ENCODE measurements at regions not wholly inside any gene's neighbourhood (a gene's known extent, or its start where the extent isn't known, plus 50 kb on each side); places are given as distances from the start of the nearest gene placed in this dataset.

DNA sequence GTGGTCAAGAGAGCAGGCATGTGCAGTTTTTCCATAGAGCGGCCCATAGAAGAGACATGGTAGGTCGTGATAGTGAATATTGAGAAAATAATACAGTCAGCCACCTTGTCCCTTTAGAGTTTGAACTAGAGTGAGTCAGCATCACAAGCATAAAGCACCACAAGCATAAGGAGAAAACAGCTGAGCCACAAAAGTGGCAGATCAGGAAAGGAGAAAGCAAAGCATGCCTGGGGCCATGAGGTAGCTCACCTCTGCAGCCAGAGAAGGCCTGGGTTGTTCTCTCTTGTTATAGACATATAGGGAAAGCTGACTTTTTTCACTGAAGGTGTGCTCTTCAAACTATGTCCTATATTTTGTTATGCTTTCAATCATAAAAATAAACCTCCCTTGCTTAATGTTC is 879.0 kb downstream of the DSC3 start:
- Histone ChIP-seq H3K9me3 (no peaks in the 10 kb centered on the region), H3K4me1 (no peaks in the 10 kb centered on the region), H3K27ac (no peak overlapping the region), H3K4me3 (no peak overlapping the region), H3K27me3 (no peaks in the 10 kb centered on the region), H3K36me3 (no peaks in the 10 kb centered on the region)
- TF ChIP-seq, protein P1, sequence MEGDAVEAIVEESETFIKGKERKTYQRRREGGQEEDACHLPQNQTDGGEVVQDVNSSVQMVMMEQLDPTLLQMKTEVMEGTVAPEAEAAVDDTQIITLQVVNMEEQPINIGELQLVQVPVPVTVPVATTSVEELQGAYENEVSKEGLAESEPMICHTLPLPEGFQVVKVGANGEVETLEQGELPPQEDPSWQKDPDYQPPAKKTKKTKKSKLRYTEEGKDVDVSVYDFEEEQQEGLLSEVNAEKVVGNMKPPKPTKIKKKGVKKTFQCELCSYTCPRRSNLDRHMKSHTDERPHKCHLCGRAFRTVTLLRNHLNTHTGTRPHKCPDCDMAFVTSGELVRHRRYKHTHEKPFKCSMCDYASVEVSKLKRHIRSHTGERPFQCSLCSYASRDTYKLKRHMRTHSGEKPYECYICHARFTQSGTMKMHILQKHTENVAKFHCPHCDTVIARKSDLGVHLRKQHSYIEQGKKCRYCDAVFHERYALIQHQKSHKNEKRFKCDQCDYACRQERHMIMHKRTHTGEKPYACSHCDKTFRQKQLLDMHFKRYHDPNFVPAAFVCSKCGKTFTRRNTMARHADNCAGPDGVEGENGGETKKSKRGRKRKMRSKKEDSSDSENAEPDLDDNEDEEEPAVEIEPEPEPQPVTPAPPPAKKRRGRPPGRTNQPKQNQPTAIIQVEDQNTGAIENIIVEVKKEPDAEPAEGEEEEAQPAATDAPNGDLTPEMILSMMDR (IDR thresholded peaks at IDR 0.05) = no peak
- TF ChIP-seq EP300 (IDR thresholded peaks at IDR 0.05) = no peak
- TF ChIP-seq POLR2A (IDR thresholded peaks at IDR 0.05) = no peak
- no peak for TF ChIP-seq POLR2AphosphoS5 (IDR thresholded peaks at IDR 0.05)
- ATAC-seq = no peak
- 89 to 94% methylated on average over 2 of the region's 2 CpGs for WGBS, 2 donors (ENCODE audit: low coverage in 1 of 2)

DNA sequence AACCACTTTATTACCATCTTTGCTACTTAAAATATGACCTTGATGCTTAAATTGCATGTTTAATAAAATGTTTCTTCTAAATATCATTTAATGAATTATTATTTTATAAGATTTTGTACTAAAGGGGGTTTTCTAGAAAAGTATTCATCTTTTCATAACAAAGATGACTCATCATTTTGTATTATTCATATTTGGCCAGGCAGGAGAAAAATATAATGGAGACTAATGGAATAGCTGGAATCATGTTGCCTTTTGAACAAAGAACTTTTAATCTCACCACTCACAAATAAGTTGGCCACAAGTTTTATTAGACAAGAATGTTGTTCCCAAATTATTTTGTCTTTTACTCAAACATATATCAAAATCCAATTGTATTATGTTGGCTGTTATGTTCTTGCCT is 882.4 kb downstream of the DSC3 start:
- TF ChIP-seq, protein P1 (IDR thresholded peaks at IDR 0.05) = no peak
- TF ChIP-seq POLR2A (IDR thresholded peaks at IDR 0.05) (no peak), EP300 (IDR thresholded peaks at IDR 0.05) (no peak), POLR2AphosphoS5 (IDR thresholded peaks at IDR 0.05) (no peak)
- H3K27me3 ChIP-seq = no peaks in the 10 kb centered on the region

DNA sequence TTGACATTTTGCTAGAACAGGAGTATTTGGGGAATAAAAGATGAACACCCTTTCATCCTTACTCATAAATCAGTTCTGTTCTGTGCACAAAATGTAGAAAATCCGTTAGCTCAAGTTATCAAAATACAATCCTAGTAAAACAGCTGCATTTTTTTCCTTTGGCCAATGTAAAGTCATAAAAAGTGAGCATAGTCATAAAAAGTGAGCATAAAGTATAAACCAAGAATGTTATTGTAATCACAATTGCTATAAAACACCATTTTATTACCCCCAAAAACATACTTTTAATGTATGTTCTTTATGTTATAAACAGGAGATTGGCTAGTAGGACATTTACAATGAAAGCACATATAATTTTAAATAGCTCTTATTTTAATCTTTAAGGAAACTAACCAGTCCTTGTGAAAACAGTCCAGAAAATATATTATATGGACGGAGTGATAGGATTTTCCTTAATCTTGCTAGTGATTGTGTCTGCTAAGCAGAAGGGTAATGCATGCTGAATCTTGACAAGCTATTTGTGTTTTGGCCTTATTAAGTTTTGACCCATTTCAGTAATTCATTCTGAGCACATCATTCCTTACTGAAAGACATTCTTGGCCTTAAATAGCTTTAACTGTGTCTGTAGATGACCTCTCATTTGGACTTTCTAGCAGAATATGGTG is 891.8 kb downstream of the DSC3 start:
- no peak for ATAC-seq
- WGBS, 2 donors (ENCODE audit: low coverage in 1 of 2) = 43 to 62% methylated on average over 2 of the region's 2 CpGs

More for the DNA sequence above, 882.4 kb downstream of the DSC3 start:
- Histone ChIP-seq H3K27ac (no peak overlapping the region), H3K9me3 (no peaks in the 10 kb centered on the region), H3K4me3 (no peak overlapping the region), H3K36me3 (no peaks in the 10 kb centered on the region), H3K4me1 (no peaks in the 10 kb centered on the region)
- ATAC-seq = no peak

DNA sequence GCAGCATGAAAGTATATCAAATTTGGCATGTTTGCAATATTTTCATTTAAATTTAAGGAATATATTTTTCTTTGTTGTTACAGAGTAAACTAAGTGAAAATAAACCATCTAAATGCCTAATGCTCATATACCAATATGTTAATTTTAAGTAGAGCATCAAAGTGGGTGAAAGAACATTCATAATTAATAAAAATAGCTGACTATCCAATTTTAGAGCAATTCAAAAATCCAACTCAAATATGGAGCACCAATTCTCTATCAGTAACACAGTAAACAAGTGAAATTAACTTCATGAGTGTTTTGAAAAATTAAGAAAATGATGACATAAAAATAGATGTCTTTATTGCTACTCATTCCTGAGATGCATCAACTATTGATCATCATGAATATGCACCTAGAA is 893.0 kb downstream of the DSC3 start:
- H3K4me3 ChIP-seq = no peak overlapping the region

More for the DNA sequence above, 891.8 kb downstream of the DSC3 start:
- H3K4me3 ChIP-seq = no peak overlapping the region
- no peaks in the 10 kb centered on the region for H3K4me1 ChIP-seq
- H3K27ac ChIP-seq = no peak overlapping the region
- no peaks in the 10 kb centered on the region for H3K27me3 ChIP-seq
- no peak for TF ChIP-seq POLR2A (IDR thresholded peaks at IDR 0.05)
- TF ChIP-seq EP300 (IDR thresholded peaks at IDR 0.05) = no peak
- TF ChIP-seq, protein P1 (IDR thresholded peaks at IDR 0.05) = no peak
- no peak for TF ChIP-seq POLR2AphosphoS5 (IDR thresholded peaks at IDR 0.05)
- H3K9me3 ChIP-seq = no peaks in the 10 kb centered on the region
- no peaks in the 10 kb centered on the region for H3K36me3 ChIP-seq

DNA sequence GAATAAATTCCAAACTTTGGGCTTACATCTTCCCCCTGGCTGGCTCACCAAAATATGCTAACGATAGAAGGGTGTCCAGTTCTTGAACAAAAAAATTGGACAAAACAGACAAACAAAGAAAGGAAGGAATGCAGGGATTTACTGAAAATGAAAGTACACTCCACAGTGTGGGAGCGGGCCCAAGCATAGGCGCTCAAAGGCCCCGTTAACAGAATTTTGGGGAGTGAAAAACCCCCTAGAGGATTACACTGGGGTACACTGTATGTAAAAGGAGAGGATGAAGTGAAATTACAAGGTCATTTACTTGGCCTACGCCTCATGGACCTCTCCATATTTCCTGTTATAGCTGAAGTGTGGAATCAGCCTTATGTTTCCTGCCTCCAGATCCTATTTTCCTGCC is 899.7 kb downstream of the DSC3 start:
- no peak overlapping the region for H3K4me3 ChIP-seq
- H3K36me3 ChIP-seq = no peaks in the 10 kb centered on the region
- no peak overlapping the region for H3K27ac ChIP-seq
- ATAC-seq = no peak
- H3K9me3 ChIP-seq = peaks cover 0 to 14% (median 0%) of the 10 kb centered on the region in 3 donors
- WGBS, 2 donors (ENCODE audit: low coverage in 1 of 2) = 90 to 91% methylated on average over 1 to 5 of the region's 5 CpGs
- no peaks in the 10 kb centered on the region for H3K27me3 ChIP-seq
- TF ChIP-seq POLR2AphosphoS5 (IDR thresholded peaks at IDR 0.05) (no peak), EP300 (IDR thresholded peaks at IDR 0.05) (no peak), POLR2A (IDR thresholded peaks at IDR 0.05) (no peak)
- TF ChIP-seq, protein P1 (IDR thresholded peaks at IDR 0.05) = no peak
- no peaks in the 10 kb centered on the region for H3K4me1 ChIP-seq

More for the DNA sequence above, 893.0 kb downstream of the DSC3 start:
- Histone ChIP-seq H3K9me3 (no peaks in the 10 kb centered on the region), H3K36me3 (no peaks in the 10 kb centered on the region), H3K4me1 (no peaks in the 10 kb centered on the region), H3K27me3 (no peaks in the 10 kb centered on the region), H3K27ac (no peak overlapping the region)
- TF ChIP-seq POLR2A (IDR thresholded peaks at IDR 0.05) = no peak
- TF ChIP-seq POLR2AphosphoS5 (IDR thresholded peaks at IDR 0.05) = no peak
- no peak for TF ChIP-seq EP300 (IDR thresholded peaks at IDR 0.05)
- TF ChIP-seq, protein P1 (IDR thresholded peaks at IDR 0.05) = no peak
- no peak for ATAC-seq
